ENCODE measurements at regions not wholly inside any gene's neighbourhood (a gene's known extent, or its start where the extent isn't known, plus 50 kb on each side); places are given as distances from the start of the nearest gene placed in this dataset.

DNA sequence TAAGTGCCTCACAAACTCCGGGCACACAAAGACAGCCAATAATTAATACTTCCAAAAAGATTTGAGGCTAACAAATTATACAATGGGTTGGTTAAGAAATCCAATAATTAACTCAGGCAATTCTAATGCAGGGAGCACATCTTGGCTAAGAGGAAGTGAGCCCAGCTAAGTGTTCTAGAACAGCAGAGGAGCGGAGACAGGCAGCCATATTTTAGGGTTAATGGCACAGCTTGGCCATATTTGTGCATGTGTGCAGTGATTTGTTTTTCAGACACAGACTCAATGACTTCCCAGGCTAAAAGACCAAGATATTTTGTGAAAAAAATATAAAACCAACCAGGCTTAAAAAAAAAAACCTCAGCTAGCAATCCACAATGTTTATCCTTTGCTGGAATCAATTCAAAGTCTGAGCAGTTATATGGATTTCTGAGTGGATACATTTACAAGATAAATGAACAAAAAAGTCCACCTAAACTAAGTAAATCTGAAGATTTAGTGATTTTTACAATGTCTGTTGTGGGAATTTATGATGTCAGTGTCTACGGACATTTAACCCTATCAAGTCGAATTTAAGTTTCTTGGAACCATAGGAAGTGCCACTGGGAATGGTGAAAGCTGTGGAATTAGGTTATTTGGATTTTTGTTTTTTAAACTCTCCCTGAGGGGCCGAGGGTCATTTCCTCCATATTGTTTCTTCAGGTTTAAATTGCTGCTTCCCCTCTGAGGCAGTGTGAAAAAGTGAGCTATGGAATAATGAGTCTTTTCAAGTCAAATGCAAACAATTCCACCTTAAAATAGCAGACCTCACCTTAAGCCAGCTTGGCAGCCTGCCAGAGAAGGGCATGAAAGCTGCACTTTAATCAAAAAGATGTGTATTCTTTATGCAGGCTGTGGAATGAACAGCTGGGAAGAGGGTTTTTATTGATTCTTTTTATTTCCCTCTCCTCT, 413.7 kb upstream of the TBL1XR1 start:
- Histone ChIP-seq H3K4me3 (no peak overlapping the region), H3K27me3 (no peaks in the 10 kb centered on the region), H3K4me1 (peaks cover 0 to 38% (median 17%) of the 10 kb centered on the region in 12 donors), H3K27ac (peak overlapping the region in 2 of 12 donors; percentile 4 to 21), H3K36me3 (no peaks in the 10 kb centered on the region), H3K9me3 (peaks cover 0 to 8% (median 0%) of the 10 kb centered on the region in 12 donors)
- no peak for ATAC-seq
- TF ChIP-seq CTCF (IDR thresholded peaks at IDR 0.05) (no peak), POLR2A (IDR thresholded peaks at IDR 0.05) (no peak)
- intact Hi-C loops (cut with DNase I) = loop anchor here in 2 of 10 donors (10.0 kb wide), 1 partner anchor 246 kb away; no protein-coding TSS in a partner anchor
- no peak for DNase-seq
- WGBS, 4 donors = 70 to 79% (median 73%) methylated on average over 5 of the region's 5 CpGs

DNA sequence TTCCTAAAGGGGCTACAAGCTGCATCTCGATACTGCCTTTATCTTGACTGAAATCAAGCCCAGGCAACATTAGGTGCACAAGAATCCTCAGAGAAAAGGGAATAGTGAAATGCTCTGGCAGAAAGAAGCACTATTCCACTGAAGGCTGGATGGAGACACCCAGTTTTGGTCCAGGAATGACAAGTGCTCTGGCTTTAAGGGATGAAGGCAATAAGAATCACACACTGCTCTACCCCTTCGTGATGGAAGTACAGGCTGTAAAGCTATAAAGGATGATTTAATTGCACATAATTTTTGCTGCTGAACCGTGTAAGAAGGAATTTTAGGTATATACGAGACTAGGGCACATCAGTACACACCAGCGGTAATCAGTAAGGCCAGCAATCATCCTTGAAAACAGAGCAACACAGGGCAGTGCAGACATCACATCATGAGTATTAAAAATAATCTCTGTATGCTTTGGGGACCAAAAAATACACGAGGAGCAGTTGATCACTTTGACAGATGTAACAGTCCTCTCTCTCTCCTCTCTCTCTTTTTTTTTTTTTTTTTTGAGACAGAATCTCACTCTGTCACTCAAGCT, 414.6 kb upstream of the TBL1XR1 start:
- Histone ChIP-seq H3K36me3 (no peaks in the 10 kb centered on the region), H3K9me3 (peaks cover 0 to 8% (median 0%) of the 10 kb centered on the region in 12 donors), H3K27ac (peak overlapping the region in 1 of 12 donors; percentile 1), H3K27me3 (no peaks in the 10 kb centered on the region), H3K4me3 (no peak overlapping the region), H3K4me1 (peaks cover 0 to 39% (median 17%) of the 10 kb centered on the region in 12 donors)
- DNase-seq (no peak), ATAC-seq (peak in 1 of 4 donors; percentile 37)
- 60 to 70% (median 65%) methylated on average over 6 of the region's 6 CpGs for WGBS, 4 donors
- intact Hi-C loops (cut with DNase I) = loop anchor here in 2 of 10 donors (10.0 kb wide), 1 partner anchor 247 kb away; no protein-coding TSS in a partner anchor
- TF ChIP-seq POLR2A (IDR thresholded peaks at IDR 0.05) = no peak
- TF ChIP-seq CTCF (IDR thresholded peaks at IDR 0.05) = no peak

- no peak for TF ChIP-seq POLR2A (IDR thresholded peaks at IDR 0.05)
- TF ChIP-seq CTCF (IDR thresholded peaks at IDR 0.05) = no peak
- ATAC-seq (no peak), DNase-seq (no peak)
- Histone ChIP-seq H3K4me1 (peaks cover 0 to 44% (median 21%) of the 10 kb centered on the region in 12 donors), H3K27me3 (no peaks in the 10 kb centered on the region), H3K36me3 (no peaks in the 10 kb centered on the region), H3K27ac (no peak overlapping the region), H3K4me3 (no peak overlapping the region), H3K9me3 (peaks cover 0 to 8% (median 0%) of the 10 kb centered on the region in 12 donors)
- intact Hi-C loops (cut with DNase I) = loop anchor here in 2 of 10 donors (10.0 kb wide), 1 partner anchor 249 kb away; no protein-coding TSS in a partner anchor
Measured at GRCh38 chr3:177613901-177614300, 416.6 kb upstream of the TBL1XR1 start.

DNA sequence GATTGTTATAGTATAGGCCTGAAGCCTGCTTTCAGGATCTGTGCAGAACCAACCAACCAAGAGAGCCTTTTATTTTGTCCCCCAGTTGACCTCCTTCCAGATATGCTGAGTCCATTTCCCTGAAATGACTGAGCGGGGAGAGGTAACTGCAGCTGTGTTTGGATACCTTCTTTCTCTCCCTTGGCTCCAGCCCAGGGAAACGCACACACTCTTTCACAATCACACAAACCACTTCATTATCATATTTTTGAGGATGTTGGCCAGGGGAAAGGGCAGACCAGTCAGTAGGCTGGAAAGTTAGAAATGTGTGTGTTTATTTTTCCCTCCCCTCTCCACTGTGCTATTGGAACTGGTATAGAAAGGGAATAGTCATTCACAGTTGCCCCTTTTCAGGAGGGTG, 417.7 kb upstream of the TBL1XR1 start:
- ATAC-seq = peak in 3 of 4 donors; percentile 72 to 93 (median 87)
- no peak overlapping the region for H3K4me3 ChIP-seq
- peak overlapping the region in 3 of 12 donors; percentile 16 to 28 (median 23) for H3K27ac ChIP-seq
- intact Hi-C loops (cut with DNase I) = loop anchor here in 2 of 10 donors (5.0 to 10.0 kb wide), 2 partner anchors 202 to 250 kb away; no protein-coding TSS in a partner anchor
- DNase-seq = peak; percentile 65 to 87 (median 80)
- no peaks in the 10 kb centered on the region for H3K36me3 ChIP-seq
- H3K27me3 ChIP-seq = no peaks in the 10 kb centered on the region
- H3K9me3 ChIP-seq = peaks cover 0 to 8% (median 0%) of the 10 kb centered on the region in 12 donors
- peaks cover 0 to 55% (median 32%) of the 10 kb centered on the region in 12 donors for H3K4me1 ChIP-seq
- WGBS, 4 donors = 26 to 55% (median 35%) methylated on average over 2 of the region's 2 CpGs
- no peak for TF ChIP-seq CTCF (IDR thresholded peaks at IDR 0.05)

Data from heart left ventricle (tissue), 16 donors.